Stimulated activated CD8-positive, alpha-beta memory T cell treated with anti-CD3 and anti-CD28 coated beads, Interleukin-12 subunit alpha, Interleukin-12 subunit beta, amount 100 ng/mL, for 24 hours (primary cell): ENCODE measurements at regions not wholly inside any gene's neighbourhood (a gene's known extent, or its start where the extent isn't known, plus 50 kb on each side); places are given as distances from the start of the nearest gene placed in this dataset.

Experiments used
- DNase-seq: peaks from one replicate; pipeline ENCODE4 v3.0.0-alpha.2; 2020; ENCODE audit errors: extremely low read depth

DNA sequence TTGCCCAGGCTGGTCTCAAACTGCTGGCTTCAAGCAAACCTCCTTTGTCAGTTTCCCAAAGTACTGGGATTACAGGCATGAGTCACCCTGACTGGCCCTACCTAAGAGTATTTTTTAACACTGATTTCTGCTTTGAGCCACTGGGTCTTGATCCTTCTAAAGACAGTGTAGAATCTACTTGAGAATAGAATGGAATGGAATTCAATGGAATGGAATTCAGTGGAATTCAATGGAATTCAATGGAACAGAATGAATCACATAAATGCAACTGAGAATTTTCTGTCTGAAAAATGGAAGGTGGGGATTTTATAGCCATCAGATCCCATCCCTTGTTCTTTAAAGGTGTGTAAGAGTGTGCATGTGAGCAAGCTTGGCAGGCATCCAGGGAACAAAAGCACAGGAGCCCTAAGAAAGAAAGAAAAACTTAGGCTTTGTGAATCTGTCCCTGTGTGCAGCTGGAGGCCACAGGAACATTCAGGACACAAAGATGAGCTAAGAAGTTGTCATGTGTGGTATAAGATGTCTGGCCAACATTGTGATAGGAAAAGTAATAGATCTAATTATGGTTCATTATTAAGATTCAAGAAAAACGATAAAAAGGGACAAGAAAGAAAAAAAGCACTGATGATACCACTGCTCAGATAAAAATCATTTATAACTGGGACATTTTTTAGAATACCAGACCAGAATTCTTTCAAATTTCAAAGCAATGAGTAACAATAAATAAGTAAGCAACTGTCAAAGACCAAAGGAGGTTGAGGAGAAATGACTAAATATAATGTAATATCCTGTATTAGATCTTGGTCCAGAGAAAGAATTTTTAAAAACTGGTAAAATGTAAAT, 681.0 kb upstream of the GJE1 start:
- no peak for DNase-seq

DNA sequence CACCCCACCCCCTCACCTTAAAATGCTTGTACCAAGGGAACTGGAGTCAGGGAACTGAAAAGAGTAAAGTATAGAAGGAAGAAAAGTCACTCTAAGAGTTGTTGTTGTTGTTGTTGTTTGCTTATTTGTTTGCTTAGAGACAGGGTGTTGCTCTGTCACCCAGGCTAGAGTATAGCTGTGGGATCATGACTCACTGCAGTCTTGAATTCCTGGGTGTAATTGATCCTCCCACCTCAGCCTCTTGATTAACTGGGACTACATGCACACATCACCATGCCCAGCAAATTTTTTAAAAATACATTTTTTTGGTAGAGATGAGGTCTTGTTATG, 681.6 kb upstream of the GJE1 start:
- no peak for DNase-seq

DNA sequence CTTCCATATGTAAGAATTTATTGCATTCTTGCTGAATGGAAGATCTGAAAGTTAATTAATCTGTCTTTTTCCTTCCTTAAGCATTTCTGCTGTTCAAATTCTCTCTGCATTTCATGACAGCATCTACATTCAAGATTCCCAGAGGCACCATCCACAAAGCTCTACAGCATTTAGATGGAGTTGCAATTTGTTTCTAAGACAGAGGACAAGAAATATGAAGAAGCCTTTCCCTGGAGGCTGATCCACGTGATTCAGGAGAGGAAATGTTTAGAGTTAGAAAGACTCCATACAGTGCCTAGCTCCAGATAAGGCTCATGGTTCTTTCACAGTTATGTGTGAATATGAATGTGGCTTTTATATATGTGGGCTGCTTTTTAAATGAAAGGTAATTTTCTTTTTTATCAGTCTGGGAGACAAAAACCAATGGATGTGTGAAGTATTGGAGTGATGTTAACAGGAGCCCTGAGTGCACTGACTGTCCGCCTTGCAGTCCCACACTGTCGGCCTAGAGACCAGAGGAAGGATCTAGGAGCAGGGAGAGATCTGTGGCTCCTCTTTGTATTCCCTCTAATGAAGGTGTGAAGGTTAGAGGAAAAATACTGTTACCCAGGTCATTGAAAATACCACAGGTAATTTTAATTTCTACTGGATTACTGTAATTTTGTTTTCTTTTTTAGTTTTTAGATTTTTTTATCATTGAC, 686.6 kb upstream of the GJE1 start:
- no peak for DNase-seq

DNA sequence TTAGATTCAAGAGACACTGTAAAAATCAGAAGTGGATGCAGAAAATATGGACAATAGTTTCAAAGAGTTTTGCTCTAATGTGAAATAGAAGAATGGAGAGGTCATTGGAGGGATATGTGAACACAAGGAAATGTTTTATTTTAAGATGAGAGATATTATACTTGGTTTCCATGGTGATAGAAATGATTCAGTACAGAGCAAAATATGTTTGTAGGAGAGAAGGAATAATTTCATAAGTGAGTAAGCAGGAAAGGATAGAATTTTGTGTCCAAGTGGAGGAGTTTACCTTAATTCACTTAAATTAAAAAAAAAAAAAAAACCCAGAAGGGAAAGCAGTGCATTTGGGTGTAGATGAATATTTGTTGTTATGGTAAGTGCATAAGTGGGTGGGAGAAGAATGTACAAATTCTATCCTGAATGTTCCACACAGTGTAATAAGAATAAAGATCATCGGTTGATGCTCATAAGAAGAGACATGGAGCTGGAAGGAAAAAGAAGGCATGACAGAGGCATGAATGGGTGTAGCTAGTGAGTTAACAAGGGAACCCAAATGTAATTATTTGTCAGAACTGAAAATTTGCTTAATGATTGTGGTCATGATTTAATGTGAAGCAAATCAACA, 688.9 kb upstream of the GJE1 start:
- DNase-seq, result no peak

DNA sequence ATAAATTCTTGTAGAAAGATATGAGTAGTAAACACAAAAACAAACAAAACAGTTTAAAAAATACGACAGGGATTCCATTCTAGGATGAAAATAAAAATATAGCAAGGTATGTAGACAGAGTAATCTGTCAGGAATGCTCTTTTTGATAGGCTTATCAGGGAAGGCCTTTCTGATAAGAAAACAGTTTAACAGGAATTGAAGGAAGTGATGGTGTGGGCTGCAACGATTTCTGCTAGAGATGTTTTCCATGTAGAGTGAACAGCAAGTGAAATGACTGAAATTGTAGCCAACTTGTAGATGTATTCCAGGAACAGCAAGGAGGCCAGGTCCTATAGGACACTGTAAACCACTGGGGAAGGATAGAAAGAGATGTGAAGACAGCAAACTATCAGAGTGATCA, 689.7 kb upstream of the GJE1 start:
- no peak for DNase-seq

DNA sequence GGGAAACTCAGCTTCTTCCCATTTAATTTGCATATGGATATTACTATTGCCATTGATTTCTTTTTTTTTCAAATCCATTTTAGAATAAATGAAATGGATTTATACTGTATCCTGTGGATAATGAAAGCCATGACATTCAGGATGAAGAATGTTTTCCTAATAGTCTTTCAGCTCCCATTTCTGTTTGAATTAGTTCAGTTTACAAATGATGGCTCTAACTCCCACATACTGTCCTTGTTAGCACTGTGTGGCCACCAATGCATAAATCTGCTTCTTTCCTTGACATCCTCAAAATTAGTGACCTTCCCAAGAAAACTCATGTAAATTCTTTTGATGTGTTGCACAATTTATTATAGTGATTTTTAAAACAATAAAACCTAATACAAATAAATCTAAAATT, 693.2 kb upstream of the GJE1 start:
- DNase-seq, result no peak

DNA sequence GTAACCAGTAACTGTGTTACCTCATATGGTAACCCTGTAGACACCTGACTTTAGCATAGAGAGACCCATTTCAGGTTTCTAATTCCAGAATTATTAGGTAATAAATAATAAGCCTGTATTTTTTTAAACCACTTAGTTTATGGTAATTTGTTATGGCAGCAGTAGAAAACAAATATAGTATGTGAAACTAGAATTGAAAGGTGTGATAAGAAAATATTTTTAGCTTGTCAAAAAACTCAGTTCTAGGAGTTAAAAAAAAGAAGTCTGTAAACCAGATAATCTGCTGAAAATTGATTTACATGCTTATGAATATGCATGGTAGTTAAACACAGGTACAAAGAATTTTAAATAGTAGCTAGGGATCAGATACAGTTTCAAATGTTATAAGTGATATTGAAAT, 695.0 kb upstream of the GJE1 start:
- DNase-seq, result no peak

DNA sequence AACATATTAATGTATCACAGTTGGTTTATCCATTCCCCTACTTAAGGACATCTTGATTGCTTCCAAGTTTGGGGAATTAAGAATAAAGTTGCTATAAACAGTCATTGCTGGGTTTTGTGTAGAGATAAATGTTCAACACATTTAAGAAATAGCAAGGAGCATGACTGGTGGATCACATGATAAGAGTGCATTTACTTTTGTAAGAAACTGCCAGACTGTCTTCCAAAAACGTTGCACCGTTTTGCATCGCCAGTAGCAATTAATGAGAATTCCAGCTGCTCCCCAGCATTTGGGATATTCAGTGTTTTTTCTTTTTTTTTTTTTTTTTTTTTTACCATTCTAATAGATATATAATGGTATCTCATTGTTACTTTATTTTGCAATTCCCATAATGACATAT, 695.7 kb upstream of the GJE1 start:
- no peak for DNase-seq

DNA sequence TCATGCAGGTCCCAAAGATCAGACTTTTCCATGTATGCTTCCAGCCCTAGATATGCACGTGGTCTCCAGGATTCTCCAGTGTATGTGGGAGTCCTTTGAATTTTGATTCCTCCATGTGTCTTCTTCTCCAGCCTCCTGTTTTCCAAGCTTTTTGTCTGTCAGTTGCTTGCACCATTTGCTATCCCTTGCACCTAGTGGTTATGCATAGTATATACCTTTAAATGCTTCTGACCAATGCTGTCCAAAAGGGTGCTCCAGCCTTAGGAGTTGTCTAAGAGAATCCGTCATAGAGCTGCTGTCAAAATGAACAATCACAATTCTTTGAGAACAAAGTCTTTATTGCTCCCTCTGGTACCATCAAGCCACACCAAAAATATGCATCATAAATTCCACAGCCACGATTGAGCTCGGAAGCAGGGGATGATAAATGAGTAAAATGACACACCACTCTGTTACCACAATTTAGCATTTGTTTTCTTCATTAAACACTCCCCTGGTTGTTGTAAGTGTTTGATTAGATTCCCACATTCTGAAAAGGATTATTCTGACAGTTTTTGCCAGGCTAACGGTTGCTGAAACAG, 706.2 kb upstream of the GJE1 start:
- no peak for DNase-seq

DNA sequence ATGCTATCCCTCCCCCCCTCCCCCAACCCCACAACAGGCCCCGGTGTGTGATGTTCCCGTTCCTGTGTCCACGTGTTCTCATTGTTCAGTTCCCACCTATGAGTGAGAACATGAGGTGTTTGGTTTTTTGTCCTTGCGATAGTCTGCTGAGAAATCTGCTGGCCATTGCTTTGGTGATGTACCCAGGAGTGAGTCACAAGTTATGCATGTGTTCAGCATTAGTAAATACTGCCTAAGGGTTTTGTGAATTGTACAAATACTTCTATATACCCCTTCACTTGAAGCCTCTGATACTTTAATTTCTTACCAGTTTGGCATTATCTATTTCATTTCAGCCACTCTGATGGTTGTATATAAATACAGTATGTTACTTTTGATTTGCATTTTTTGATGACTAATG, 711.3 kb upstream of the GJE1 start:
- DNase-seq, result no peak

DNA sequence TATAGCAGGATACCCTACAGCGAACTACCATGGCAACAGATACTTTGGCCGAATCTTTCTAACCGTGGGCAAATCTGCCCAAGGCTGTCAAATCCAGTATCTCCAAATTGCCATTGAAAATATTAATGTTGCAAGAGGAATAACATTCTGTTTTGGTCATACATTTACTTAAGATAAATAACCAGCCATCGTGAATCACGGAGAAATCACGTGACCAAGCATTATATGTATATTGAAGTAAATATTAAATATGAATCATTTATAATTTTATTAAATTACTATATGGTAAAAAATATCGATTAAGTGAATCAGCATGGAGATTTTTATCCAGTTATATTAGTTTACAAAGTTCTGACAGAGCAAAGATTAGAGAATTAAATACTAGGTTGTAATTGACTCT, 714.6 kb upstream of the GJE1 start:
- no peak for DNase-seq

DNA sequence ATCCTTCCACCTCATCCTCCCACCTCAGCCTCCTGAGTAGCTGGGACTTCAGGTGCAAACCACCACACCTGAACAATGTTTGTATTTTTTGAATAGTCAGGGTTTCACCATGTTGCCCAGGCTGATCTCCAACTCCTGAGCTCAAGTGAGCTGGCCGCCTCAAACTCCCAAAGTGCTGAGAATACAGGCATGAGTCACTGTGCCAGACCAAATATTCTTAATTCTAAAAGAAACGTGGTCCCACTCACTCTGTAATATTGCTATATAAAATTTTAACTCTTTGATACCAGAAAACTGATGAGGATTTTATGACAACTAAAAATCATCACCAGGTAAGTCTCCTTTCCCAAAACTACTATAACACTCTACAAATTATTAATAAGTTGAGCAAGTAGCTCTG, 716.8 kb upstream of the GJE1 start:
- no peak for DNase-seq

DNA sequence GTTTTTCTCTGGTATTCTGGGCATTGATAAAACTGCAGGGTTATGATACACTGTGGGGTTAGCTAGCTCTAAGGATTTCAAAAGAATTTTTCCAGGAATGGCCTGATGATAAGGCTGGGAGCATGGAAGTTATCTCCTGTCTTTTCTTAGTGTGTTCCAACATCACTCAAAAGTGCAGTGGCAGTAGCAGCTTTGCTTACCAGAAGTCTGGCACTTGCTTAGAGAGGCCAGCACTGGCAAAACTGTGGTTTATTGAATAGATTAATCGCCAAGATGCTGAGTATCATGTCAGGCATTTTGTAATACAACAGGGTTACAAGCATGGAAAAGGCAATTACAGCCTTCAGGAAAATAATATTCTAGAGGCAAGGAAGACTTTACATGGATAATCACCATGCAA, 719.5 kb upstream of the GJE1 start:
- no peak for DNase-seq

DNA sequence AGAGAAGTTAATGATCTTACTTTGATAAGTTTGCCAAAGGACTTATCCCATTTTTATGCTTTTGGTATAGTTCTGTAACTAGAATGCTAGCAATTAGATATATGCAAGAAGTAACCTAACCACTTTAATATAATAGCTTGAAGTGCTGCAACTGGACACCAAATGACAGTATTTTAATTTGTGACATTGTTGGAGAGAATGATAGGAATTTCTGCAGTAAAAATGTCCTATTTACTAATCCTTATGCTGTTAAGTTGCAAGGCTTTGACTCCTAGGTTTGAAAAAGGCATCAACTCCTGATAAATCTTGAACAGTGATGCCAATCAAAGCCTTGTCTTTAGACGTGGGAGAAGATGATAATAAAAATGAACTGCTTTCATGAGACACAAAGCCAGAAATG, 726.0 kb upstream of the GJE1 start:
- no peak for DNase-seq

DNA sequence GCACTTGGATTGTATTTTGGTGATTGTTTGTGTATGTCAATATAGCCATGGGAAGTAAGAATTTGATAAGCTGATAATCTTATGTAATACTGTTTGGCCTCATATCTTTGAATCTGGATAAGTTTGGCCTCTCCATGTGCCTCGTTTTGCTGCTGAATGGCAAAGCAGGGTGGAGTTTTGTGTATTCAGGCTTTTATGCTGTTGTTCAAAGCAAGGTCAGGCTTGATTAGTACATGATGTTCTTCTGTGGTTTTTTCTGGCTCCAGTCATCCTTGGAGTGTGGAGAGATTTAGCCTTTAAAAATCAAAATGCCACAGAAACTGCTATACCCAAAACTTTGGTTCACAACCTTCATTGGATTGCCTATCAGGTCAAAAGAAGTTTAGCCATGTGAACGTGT, 728.9 kb upstream of the GJE1 start:
- DNase-seq, result no peak

DNA sequence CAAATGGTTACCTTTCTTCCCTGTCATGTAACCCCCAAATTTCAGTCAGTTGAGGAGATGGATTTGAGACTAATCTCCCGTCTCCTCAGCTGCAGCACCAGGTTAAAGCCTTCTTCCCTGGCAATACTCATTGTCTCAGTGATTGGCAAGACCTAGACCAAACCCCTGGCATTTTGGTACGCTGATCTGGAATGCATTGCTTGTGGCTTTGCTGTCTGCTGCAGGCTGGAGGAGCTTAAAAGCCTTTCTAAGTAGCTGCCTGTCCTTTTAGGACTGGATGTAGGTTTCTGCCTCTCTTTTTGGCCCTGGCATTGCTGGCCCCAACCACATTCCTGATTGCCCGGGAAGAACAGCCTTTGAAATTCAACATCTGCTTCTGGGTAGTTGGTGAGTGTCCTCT, 729.6 kb upstream of the GJE1 start:
- DNase-seq, result no peak

DNA sequence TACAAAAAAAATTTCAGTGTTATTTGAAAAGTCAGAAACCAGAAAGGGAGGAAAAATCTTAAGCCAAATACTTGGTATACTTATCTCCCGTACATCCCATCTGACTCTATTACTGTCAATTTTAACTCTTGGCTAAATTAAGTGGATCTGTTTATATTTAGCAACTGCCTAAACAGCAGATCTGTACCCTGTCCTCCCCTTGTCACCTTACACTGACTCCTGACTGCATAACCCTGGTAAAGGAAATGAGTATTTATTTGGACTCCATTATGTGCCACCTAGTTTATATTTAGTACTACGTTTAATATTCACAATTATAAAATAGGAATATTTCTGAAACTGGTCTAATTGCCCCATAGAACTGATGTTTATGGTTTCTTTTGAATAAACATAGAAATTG, 730.2 kb upstream of the GJE1 start:
- no peak for DNase-seq

DNA sequence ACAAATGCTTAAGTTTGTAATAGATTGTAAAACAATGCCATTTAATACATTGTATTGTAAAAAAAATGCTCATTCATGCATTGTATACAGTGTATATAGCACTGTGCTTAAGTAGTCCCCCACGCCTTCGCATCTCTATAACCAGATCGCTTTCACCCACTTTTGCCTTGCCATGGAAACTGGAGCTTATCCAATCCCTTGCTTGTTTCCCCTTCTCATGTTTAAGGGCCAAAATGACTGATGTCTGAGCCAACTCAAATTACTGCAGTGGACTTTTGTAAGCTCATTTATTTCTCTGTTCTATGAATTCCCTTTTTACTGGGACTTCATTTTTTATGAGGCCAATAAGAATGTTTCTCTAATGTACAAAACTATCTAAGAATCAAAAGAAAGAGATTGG, 730.9 kb upstream of the GJE1 start:
- no peak for DNase-seq

DNA sequence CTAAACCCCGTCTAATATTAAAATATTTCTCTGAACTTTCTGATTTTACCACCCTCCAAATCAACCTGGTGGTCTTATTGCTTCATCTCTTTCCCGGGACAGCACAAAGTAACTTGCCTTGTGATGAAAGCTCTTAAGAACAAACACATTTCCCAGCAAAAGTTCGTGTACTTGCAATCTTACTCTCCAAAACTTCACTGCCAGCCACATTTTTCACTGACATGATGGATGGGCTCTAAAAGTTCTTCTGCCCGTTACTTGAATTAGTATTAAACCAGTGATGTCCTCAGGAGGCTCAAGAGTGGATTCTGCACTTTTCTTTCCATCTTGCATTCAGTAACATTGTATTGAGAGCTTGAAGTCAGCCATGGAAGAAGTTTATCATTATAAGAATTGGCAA, 731.6 kb upstream of the GJE1 start:
- no peak for DNase-seq

DNA sequence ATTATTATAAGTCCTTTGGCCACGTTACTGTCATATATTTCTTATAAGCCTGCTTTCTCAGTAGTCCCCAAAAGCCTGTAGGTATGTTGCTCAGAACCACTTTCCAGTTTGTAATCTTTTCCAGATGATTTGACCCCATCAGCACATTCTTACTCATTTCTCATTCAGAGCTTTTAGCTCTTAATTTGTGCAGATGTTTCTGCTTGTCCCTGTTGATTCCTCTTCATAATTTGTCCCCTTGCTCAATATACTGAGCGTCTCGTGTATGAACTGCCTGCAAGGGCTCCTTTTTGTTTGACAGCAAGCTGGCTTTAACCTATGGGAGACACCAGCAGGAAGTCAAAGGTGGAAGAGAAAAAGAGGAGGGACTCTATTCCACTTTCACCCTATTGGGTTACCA, 733.8 kb upstream of the GJE1 start:
- DNase-seq, result no peak

DNA sequence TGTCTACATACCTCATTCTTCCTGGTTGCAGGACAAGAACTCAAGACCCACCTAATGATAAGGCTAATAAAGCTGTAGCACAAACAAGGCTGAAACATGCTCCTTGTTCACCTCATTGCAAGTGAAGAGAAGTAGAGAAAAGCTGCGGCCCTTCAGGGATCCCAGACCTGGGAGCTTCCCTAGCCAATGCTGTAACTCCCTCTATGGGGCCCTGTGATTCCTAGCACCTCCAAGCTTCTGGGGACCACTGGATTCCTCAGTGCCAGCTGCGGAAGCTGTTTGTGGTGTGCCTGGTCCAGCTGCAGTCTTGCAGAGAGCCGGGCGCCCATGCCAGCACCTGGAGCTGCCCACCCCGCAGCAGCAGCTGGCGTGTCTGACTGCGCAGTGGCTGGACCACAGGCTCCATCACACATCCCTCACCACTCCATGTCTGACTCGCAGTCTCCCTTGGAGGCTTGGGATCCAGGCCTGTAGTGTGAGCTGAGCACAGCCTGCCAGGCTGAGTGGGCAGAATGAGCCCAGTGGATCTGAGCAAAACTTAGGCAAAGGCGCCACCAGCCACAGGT, 737.2 kb upstream of the GJE1 start:
- DNase-seq, result no peak

DNA sequence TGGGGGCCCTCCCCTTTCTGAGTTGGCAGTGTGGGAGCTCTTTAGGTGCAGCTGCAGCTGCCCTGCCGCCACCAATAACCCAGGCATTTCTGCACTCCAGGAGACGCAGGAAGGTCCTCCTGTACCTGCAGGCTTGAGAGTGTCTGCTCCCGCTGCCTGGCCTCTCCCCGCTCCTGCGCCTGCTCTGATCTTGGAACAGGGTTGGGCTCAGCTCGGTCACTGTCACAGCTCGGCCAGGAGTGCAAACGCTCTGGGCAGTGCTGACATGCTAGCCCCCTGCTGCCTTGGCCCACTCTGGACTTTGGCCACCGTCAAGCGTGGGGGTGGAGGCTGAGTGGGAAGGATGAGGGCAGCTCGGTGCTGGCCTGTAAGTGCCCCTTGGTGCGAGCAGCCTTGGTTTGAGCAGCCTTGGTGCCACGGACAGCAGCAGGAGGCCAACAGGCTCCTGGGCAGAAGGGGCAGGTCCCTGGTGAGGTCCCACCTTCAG, 738.1 kb upstream of the GJE1 start:
- DNase-seq, result no peak
